ENCODE measurements at regions not wholly inside any gene's neighbourhood (a gene's known extent, or its start where the extent isn't known, plus 50 kb on each side); places are given as distances from the start of the nearest gene placed in this dataset.

DNA sequence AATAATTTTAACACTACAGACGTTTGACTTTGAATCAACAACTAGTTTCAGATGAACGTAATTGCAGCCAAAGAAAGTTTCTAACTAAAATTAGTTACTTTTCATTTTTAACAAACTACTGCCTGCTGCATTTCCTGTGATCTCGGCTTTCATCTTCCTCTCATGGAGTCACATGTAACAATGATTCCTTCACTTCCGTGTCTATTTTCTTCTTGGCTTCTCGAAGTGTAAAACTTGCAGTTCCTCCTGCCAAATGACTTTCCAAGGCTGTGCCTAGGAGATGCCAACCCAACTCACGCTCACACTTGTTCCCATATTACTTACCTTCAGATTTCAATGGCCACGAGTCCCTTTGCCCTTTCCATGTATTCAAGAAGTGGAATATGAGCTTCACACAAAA is 1406.3 kb upstream of the CELF4 start:
- DNase-seq: no peak

DNA sequence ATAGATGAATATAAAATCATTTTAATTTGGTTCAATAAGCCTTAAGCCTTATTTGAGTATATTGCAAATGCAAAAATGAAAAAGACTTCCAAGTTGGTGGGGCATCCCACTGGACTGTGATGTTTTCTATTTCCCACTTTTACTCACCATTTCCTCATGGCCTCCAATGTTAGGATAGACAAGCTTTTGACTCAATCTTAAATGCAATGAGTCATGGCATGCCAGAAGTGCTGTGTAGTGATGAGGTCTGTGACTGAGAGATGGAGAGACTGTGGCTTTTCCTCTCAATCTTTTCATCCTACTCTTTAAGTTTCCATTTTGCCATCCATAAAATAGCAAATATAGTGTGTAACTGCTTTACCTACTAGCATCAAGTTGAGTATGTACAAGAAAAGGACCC is 1401.2 kb upstream of the CELF4 start:
- DNase-seq: no peak

DNA sequence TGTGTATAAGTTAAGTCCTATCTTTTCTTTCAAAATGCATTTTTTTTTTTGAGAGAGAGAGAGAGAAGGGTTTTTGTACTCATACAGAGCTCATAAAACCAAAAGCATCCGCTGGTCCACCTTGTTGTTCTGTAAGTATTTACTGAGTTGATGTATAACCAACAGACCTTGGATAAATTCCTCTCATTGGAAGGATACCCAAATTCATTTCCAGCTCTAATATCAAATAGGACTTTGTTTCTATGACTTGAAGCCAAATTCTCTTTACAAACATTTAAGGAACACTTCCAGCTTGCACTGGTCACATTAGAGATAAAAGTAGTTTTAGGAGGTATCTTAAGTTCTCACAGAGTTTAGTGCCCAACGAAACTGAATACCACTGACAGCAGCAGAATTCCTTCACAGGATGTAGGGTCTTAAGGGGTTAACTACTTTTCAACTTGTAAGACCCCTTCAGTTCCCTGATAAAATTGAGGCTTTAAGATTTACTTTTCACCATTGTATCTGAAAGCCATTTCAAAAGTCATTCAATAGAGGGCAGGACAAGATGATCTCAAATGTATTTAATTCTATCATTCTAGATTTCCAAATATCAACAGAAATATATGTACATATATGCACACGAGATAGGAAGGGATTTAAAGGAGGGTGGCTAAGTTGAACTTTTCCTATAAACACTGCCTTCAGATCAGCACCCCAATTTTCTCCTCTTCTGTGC is 1398.5 kb upstream of the CELF4 start:
- DNase-seq: no peak

DNA sequence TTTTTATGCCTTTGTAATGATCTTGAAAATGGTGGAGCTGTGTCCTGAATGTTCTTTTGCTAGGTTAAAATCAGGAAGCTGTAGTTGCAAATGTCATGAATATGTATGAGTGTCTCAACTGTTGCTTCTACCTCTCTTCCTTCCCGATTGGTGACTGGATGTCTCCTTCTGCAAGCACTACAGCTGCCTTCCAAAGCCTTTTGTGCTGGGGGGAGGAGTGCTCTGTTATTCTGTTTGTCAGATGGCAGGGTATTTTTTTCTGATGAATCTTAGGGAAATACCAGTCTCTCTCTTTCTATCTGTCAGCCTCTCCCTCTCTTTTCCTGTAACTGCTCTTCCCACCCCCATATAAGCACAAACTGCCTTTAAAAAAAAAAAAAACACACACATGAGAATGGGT is 1396.3 kb upstream of the CELF4 start:
- DNase-seq: no peak

DNA sequence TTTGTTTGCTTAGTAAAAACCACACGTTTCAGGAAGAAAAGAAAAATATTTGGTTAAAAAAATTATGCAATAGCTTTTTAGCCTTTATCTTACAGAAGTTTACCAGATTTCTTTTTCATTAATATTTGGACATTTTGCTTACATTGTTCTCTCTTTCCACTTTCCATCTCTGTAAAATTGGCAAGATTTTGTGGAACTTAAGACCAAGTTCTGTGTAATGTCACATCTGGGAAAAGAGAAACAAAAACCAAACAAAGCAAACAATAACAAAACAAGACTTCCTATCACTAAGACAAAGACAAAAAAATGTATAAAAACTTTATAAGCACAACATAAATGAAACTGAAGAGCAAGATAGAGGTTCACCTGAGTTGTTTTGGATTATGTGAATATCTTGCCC is 1392.1 kb upstream of the CELF4 start:
- DNase-seq: no peak

DNA sequence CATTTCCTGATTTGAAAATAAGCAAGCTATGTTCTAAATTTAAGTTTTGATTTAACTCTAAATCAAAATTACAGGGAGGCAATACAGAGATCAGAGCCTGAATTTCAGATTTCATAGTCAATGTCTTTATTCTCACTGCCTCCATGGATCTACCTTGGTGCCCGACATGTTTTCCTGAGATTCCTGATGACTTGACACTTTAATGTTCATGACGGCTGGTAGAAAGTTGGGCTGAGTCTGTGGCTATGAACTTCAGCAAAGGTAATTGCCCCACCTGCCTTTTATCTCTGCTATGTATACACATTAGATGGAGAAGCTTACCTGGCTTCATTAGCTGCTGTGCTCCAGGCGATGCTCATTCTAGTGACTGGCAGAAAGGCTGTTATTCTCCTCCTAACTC is 1390.5 kb upstream of the CELF4 start:
- no peak for DNase-seq

DNA sequence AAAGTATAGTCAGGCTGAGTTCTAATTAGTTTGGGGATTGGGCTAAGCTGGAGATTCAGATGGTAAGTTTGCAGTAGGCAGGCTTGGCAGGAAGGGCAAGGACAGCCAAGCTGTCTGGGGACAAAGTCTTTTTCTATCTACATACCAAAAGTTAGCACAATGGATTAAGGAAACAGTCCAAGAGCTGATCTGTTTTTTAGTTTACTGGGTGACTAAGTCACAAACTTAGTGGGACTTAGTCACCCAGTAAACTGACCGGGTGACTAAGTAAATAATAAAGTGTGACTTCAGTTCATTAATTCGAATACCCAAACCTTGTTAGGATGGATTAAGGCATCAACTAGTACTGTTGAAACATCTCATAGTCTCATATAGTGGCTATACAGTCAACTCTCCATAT is 1386.0 kb upstream of the CELF4 start:
- no peak for DNase-seq

DNA sequence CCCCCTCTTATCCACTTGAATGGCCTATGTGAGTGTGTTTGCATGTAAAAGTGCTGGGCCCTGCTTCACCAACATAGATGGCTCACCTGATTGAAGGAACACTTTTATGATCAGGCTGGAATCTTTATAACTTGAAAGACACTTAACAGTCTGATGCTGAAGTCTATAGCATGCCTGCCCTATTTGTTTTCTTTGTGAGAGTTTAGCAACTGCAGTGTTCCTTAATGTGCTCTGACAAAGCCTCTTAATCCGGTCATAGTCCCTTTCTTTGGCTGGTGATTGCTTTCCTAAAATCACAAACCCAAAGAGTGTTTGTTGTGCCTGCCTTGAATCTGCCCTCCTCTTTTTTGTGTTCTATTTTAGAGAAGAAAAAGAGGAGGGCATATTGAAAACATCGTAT is 1382.8 kb upstream of the CELF4 start:
- DNase-seq: no peak

DNA sequence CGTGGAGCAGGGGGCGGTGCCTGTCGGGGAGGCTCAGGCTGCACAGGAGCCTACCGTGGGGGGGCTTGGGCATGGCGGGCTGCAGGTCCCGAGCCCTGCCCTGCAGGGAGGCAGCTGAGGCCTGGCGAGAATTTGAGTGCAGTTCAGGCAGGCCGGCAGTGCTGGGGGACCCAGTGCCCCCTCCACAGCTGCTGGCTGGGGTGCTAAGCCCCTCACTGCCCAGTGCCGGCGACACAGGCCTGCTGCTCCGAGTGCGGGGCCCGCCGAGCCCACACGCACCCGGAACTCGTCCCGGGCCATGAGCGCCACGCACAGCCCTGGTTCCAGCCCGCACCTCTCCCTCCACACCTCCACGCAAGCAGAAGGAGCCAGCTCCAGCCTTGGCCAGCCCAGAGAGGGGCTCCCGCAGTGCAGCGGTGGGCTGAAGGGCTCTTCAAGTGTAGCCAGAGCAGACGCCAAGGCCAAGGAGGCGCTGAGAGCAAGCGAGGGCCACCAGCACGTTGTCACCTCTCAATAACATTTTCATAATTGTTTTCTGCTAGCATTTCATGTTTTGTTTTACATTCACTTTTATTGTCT is 1378.9 kb upstream of the CELF4 start:
- no peak for DNase-seq

DNA sequence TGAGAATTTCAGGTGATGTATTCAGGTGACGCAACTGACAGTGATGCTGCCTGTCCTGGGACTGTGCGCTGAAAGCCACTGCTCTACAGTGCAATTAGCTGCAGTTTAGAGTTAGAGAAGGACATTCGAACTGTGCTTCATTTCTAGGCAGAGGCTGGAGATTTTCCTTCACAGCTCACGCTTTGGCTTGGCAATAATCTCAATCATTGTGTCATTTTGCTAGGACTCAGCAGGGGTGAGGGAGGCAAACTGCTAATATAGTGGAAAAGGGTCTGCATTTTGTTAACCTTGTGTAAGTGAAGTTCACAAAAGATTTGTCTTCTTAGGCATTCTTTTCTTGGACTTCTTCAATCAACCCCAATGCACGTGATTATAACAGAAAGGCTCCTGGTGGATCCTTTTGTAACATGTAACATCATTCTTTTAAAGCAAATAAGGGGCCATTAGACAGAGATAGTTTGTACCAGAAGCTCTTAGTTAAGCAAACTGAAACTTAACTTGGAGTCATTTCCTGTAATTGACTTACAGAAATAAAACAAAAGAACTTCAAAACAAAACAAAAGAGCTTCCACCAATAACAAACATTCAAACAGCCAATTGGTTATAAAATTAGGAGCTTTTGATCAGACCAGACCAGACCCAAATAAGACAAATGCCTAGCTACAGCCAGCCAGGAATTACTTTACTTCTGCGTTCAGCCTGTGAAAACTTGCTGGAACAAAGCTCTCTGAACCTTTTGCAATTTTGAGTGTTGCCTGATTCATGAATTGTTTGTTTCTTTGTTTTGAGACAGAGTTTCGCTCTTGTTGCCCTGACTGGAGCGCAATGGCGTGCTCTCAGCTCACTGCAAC is 1376.3 kb upstream of the CELF4 start:
- no peak for DNase-seq

DNA sequence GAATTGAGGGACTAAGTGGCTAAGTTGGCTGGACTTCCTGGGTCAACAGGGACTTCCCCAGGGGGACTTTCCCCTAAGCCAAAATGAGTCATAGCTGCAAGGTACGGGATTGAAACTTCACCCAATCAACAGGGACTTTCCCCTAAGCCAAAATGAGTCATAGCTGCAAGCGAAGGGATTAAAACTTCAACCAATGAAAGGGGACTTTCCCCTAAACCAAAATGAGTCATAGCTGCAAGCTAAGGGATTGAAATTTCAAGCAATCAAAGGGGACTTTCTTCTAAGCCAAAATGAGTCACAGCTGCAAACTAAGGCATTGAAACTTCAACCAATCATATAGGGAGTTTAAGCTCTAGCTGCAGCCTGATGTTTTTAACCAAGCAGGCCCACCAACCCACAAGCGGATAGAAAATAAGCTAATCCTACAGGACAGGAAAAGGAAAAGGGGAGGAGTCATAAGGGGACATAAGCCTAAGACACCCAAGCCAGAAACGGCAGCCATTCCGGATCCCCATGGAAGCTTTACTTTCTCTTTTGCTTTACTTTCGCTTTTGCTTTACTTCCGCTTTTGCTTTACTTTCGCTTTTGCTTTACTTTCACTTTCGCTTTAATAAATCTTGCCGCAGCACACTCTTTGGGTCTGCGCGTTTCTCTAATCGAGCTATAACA is 1375.4 kb upstream of the CELF4 start:
- no peak for DNase-seq

DNA sequence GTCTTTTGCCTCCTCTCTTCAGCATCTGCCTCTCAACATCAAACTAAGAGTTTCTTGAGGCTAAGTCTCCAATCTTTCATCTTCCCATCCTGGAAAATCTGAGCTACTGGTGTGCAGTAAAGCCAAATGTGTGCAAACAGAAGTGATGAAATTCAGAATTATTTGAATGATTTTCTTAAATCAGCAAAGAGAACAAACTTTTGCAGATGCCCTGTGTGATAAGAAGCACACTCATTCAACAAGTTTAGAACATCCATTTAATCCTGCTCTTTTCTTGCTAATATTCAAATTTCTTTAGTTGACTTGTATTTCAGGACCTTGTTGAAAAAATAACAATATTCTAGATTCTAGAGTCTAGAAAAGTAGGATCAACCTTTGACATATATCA is 1374.9 kb upstream of the CELF4 start:
- no peak for DNase-seq

DNA sequence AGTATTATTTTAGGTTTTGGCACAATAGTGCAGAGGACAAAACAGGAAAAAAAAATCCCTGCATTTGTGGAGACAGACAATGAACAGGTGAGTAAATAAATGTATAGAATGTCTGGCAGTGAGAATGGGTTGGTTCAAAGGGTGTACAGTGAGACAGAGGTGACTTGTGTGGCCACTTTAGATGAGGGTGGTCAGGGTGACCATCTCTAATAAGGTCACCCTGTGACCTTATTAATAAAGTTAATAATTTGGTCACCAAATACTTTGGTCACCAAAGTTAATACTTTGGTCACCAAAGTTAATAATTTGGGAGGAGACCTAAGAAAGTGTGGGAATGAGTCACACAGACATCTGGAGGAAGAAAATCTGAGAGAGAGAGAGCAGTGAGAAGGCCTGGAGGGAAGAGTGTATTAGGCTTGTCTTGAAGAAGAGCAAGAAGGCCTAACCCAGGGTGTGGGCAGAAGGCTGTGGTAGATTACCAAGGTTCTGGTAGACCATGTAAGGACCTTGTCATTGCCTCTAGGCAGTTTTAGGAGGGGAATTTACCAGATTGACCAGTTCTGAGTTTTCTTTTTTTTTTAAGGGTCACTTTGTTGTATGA is 1368.4 kb upstream of the CELF4 start:
- DNase-seq: no peak

DNA sequence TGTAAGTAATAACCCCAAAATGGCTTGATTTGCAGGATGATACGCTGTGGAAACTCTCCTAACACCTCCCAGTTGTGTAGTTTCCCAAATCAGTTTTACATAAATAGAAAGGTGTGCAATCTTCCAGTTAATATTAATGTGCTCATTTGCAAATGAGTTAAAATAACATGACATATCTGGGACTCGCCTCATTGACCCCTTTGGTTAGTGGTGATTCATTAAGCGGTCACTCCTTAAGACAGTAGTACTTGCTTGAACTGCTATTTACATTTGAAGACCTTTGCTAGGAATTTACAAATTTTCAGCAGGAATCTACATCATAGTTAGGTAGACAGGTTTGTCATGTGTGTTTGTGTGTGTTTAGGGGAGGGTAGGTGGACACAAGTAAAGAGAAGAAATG is 1367.7 kb upstream of the CELF4 start:
- no peak for DNase-seq

DNA sequence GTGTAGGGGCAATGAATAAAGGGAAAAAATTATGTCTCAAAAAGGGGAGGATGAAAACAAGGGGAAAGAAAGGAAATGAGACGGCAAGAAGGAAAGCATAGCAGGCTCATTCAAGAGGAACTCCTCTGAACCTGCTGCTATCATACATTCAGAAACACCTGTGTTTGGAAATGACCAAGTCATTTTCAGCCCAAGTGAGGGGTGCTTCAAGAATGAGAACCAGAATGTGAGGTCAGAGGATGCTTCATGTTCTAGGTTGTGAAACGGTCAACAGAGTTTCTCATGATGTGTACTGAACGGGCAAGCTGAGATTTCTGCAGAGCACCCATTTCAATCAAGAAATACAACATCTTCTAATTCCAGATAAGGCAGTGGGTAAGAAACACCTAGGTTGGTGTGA is 1367.2 kb upstream of the CELF4 start:
- DNase-seq: no peak

DNA sequence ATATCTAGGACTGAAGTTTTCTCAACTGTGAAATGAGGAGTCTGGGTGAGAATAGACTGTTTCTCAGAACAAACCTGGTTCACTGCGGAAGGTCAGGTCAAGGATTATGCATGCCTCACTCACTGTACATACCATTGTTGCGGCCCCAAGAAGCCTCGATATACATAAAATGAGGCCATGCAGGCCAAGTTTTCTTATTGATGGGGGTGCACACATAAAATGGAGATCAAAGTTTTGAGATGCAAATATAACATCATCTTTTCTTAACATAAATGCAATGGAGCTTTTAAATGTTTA is 1366.1 kb upstream of the CELF4 start:
- no peak for DNase-seq

DNA sequence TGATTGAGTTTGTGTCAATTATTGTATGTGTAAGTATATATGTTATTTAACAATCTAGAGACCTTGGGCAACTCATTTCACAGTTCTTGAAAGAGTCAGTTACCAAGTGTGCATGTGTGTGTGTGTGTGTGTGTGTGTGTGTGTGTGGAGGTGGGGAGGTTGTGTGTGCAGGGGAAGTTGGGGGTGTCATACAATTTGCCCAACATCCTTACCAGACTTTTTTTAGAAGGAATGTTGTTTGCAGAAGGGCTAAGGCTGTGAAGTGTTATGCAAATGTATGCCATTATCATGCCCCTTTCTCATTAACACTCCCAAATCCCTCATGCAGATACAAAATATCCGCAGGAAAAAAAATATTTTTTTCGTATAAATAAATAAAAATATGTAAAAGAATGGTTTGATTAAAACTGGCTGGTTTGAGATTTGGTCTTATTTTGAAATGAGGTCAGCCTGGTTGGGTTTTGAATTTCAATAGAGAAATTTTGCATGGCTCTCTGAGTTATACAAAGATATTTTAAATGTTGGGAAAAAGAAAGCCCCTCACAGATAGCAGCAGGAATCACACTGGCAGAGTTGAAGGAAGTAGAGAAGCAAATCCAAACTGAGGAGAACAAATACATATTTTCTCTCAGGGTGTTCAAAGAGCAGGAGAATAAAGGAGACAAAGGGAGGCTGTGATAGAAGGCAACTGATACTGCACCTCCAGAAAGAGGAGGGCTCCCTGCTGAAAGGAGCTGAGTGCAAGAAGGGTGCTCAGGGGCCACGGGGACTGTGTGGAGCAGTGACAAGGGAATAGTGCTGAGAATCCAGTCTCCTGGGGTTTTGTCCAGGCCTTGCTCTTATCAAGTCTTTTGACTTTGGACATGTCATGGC is 1365.5 kb upstream of the CELF4 start:
- no peak for DNase-seq

DNA sequence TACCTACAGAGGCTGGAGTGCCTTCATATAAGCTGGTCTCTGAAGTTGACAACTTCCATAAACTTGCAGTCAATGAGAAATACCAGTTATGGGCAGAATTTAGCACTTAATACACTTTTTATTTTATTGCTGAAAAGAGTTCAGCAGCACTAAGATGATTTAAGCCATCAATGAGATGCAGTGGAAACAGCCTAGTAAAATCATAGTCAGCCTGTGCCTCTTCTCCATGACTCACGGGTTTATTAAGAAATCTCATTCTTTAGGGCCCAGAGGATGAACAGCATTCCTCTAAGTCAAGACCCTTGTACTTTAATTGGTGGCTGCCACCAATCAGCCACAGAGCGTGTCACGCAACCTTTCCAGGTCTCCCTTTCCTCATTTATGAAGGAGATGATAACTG is 1357.9 kb upstream of the CELF4 start:
- no peak for DNase-seq

DNA sequence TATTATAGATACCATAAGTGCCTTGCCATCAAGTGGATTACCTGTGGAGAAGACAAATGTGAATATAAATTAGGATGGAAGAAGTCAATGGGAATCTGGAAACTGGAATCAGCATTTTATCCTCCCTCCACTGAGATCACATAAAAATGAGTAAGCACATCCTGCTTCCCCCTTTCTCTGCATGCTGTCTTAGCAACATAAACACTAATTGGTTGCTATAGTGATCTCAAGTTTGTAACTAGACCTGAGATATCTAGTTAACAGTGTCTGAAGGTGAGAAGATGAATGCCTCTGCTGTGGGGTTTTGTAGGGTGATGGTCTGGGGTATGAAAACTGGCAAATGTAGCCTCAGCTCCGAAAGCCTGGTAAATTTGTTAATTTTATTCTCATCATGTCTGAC is 1357.5 kb upstream of the CELF4 start:
- DNase-seq: no peak

DNA sequence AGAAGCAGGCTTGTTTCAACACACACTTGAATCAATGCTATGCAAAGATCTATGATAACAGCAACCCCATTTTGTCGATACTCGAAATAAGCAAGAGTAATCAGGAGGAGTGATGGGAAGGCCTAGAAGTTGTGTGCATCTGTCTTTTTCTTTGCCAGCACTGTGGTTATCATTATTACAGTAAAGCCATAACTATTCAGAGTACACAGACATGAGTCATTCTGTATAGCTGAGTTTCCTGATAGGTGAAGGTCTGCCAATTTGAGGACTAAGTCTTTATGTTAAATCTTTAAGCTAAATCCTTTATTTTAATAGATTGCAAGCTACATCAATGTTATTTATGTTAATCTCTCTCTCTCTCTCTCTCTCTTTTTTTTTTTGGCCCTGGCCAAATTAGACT is 1344.4 kb upstream of the CELF4 start:
- no peak for DNase-seq

DNA sequence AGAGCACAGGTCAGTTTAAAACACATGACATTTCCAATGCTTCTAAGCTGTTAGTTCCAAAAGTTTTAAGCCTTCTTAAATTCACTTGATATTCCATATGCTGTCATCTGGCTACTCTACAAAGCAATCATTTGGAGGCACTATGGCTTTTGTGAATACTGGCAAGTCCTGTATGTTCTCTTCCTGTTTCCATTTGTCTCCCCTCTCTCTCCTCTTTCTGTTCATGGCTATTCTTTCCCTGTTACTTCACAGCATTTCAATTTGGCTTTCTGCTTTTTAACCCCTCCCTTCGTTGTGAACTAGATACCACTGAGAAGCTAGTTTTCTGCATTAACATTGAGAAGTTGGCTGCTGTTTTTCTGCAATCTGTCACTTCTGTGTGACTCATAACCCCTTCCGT is 1337.2 kb upstream of the CELF4 start:
- DNase-seq: no peak

DNA sequence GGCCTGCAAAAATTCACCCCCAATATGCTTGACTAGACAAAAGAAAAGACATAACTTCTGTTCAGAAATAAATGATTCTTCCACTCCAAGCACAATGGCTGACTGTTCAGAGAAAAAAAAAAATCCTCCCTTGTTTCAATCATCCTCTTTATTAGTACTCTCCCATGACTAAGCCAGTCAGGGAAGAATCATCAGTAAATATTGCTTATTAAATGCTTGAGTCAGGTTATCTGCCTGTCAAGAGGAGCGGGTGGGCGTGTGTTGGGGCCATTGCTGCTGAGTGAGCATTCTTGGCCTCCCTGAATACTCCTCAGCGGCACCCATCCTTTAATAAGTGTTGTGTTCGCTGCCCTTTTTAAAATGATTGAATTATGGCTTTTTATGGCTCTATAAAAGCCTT is 1334.8 kb upstream of the CELF4 start:
- no peak for DNase-seq

DNA sequence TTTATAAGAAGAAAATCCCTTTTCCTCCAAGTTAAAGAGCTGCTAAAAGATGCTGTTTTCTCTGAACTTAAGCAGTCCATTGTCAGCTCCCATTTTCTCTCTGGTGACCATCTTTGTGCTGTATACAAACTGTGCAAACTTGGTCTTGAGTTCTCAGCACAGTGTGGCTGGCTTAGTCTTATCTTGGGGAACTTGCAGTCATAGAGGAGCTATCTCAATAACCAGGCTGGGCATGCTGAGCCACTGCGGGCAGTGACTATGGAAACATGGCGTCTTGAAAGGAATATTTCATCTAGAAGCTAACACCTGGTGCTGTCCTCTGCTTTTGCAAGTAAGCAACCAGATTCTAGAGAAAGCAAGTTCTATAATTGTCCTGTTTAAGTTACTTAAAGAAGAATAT is 1334.4 kb upstream of the CELF4 start:
- DNase-seq: no peak
